Cardiac fibroblast (primary cell): ENCODE measurements at regions not wholly inside any gene's neighbourhood (a gene's known extent, or its start where the extent isn't known, plus 50 kb on each side); places are given as distances from the start of the nearest gene placed in this dataset.

Experiments used
- DNase-seq, 2 donors: peaks; one replicate each; pipeline versions ENCODE4 v3.0.0 to v3.0.0-alpha.2; 2010; ENCODE audit warnings: low read depth in 2 of 2
- H3K4me3 ChIP-seq, 2 donors: replicated peaks in 1 of 2; 1 replicate in 1 of 2; 2 replicates in 1 of 2; pipeline ENCODE4 v1.5.1; 2011; ENCODE audit warnings: low read depth in 2 of 2, low read length in 2 of 2, mild to moderate bottlenecking in 2 of 2, moderate library complexity in 1 of 2
- TF ChIP-seq, protein P1 (sequence below): IDR thresholded peaks from one replicate; pipeline ENCODE4 v1.5.1; 2011; ENCODE audit warnings: low read depth, mild to moderate bottlenecking, low read length, inconsistent platforms

DNA sequence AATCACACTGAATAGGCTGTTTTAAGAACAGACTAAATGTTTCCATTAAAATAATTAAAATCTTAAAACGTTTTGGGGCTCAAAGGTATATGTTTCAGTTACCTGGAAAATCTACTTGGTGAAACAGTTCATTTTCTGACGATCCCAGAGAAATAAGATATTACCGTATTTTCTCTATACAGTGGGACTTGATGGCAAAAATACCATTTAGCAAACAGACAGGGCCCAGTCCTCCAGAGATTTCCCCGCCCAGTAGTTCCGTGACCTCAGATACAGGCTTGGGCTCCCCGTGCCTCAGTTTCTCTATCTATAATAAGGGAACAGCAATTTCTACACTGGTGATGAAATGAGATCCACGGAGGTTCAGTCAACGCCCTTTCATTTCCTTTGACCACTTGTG, 304.4 kb downstream of the VRK1 start:
- H3K4me3 ChIP-seq, result no peak overlapping the region
- TF ChIP-seq, protein P1, sequence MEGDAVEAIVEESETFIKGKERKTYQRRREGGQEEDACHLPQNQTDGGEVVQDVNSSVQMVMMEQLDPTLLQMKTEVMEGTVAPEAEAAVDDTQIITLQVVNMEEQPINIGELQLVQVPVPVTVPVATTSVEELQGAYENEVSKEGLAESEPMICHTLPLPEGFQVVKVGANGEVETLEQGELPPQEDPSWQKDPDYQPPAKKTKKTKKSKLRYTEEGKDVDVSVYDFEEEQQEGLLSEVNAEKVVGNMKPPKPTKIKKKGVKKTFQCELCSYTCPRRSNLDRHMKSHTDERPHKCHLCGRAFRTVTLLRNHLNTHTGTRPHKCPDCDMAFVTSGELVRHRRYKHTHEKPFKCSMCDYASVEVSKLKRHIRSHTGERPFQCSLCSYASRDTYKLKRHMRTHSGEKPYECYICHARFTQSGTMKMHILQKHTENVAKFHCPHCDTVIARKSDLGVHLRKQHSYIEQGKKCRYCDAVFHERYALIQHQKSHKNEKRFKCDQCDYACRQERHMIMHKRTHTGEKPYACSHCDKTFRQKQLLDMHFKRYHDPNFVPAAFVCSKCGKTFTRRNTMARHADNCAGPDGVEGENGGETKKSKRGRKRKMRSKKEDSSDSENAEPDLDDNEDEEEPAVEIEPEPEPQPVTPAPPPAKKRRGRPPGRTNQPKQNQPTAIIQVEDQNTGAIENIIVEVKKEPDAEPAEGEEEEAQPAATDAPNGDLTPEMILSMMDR, result no peak
- no peak for DNase-seq

DNA sequence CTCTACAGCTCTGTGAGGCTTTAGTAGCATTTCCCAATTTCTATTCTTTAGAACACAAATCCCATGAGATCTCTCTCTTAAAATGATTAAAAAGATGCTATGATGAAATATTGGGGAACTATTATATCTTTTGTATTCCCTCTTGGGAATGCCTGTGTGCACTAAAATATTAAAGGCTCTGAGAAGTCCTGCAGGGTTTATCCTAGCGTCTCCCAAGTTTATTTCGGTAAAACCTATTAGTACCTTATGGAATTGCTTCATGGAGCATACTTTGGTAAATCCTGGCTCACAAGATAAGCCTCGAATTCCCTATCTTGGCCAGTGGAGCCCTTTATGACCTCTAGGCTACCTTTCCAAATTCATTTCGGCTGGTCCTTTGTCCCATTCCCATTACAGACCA, 306.8 kb downstream of the VRK1 start:
- no peak for DNase-seq
- TF ChIP-seq, protein P1, result no peak
- H3K4me3 ChIP-seq, result no peak overlapping the region

DNA sequence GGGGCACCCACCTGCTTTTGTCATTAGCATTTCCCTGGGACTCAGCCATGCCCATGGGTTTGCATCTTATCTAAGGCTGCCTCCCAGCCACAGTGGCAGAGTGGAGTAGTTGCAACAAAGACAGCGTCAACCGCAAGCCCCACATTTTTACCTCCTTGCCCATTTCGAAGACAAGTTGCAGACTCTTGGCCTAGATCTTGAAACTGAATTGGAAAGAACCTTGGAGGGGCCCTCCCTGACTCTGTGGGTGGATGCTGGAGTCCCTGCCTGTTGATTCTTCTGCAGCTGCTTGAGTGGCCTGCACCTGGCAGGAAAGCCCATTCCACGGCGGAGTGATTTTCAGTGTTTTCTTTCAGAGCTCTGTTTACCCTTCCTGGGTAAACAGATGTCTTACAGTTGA, 309.0 kb downstream of the VRK1 start:
- TF ChIP-seq, protein P1, result no peak

GRCh38 chr14:97106609-97107008, 309.4 kb downstream of the VRK1 start:
- H3K4me3 ChIP-seq, result no peak overlapping the region
- no peak for DNase-seq
- TF ChIP-seq, protein P1, result no peak

More for the DNA sequence above, 309.0 kb downstream of the VRK1 start:
- DNase-seq, result no peak
- no peak overlapping the region for H3K4me3 ChIP-seq

GRCh38 chr14:97107080-97107479, 309.9 kb downstream of the VRK1 start:
- TF ChIP-seq, protein P1, result no peak
- no peak for DNase-seq
- H3K4me3 ChIP-seq, result no peak overlapping the region

GRCh38 chr14:97107760-97108159, 310.6 kb downstream of the VRK1 start:
- no peak for DNase-seq
- no peak overlapping the region for H3K4me3 ChIP-seq
- TF ChIP-seq, protein P1, result no peak

DNA sequence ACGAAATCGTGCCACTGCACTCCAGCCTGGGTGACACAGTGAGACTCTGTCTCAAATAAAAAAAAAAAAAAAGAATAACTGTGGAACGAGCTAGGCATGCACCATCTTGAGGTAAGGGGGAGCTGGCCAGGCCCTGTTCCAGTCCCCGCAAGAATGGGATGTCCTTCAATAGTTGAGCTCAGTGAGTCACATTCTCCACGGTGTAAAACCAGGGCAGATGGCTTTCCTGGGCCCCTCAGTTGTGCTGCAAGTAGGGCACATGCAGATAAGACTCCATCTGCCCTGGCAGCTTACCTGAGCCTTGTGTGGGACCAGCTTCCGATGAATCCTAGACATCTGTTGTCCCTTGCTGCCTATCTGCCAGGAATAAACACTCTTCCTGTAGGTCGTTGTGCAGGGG, 312.1 kb downstream of the VRK1 start:
- no peak for DNase-seq
- TF ChIP-seq, protein P1, result no peak
- H3K4me3 ChIP-seq, result no peak overlapping the region
